ENCODE measurements at regions not wholly inside any gene's neighbourhood (a gene's known extent, or its start where the extent isn't known, plus 50 kb on each side); places are given as distances from the start of the nearest gene placed in this dataset.

GRCh38 chr5:5854087-5854486 lies 431.6 kb downstream of the ICE1 start:
- TF ChIP-seq CTCF (IDR thresholded peaks at IDR 0.05) (no peak), POLR2A (IDR thresholded peaks at IDR 0.05) (no peak)
